HepG2 (cell line): ENCODE measurements at regions not wholly inside any gene's neighbourhood (a gene's known extent, or its start where the extent isn't known, plus 50 kb on each side); places are given as distances from the start of the nearest gene placed in this dataset.

Experiments
- CENPX ChIP-seq: sonication (generic); formaldehyde crosslinking; IDR thresholded peaks from 2 replicates; pipeline ENCODE4 v1.9.0; 2021; ENCODE audit warnings: mild to moderate bottlenecking, missing genetic modification reagents, moderate library complexity
- HMG20B ChIP-seq: conservative IDR thresholded peaks from 2 replicates; pipeline ENCODE4 v1.6.1; 2016; ENCODE audit warnings: missing genetic modification reagents, missing compliant biosample characterization
- KAT2B ChIP-seq: fragments of 150-350 bp; IDR thresholded peaks from 2 replicates; pipeline ENCODE4 v1.6.1; 2014; ENCODE audit warnings: low read depth, low read length, borderline replicate concordance
- SALL1 ChIP-seq: sonication (generic); formaldehyde crosslinking; IDR thresholded peaks from 2 replicates; pipeline ENCODE4 v1.8.0; 2022; ENCODE audit warnings: mild to moderate bottlenecking, missing genetic modification reagents
- SCMH1 ChIP-seq: sonication (generic); formaldehyde crosslinking; IDR thresholded peaks from 2 replicates; pipeline ENCODE4 v1.9.0; 2021; ENCODE audit warnings: missing genetic modification reagents, mild to moderate bottlenecking, borderline replicate concordance
- SNAPC2 ChIP-seq: sonication (generic); formaldehyde crosslinking; IDR thresholded peaks from 2 replicates; pipeline ENCODE4 v1.8.1; 2022; ENCODE audit warnings: mild to moderate bottlenecking, missing genetic modification reagents
- ZFY ChIP-seq: sonication (generic); formaldehyde crosslinking; IDR thresholded peaks from 2 replicates; pipeline ENCODE4 v1.4.0; 2020; ENCODE audit warnings: missing genetic modification reagents
- ZNF24 ChIP-seq: fragments of 450-650 bp; IDR thresholded peaks from 2 replicates; pipeline ENCODE4 v1.6.1; 2017; ENCODE audit warnings: antibody characterized with exemption, mild to moderate bottlenecking
- ZNF317 ChIP-seq: sonication (generic); formaldehyde crosslinking; IDR thresholded peaks from 2 replicates; pipeline ENCODE4 v1.5.0; 2020; ENCODE audit warnings: mild to moderate bottlenecking, missing genetic modification reagents
- ZNF343 ChIP-seq: sonication (generic); formaldehyde crosslinking; IDR thresholded peaks from 2 replicates; pipeline ENCODE4 v1.4.0; 2020; ENCODE audit warnings: mild to moderate bottlenecking, missing genetic modification reagents
- ZNF44 ChIP-seq: sonication (generic); formaldehyde crosslinking; IDR thresholded peaks from 2 replicates; pipeline ENCODE4 v1.5.1; 2020; ENCODE audit warnings: mild to moderate bottlenecking, missing genetic modification reagents
- ZNF547 ChIP-seq: sonication (generic); formaldehyde crosslinking; IDR thresholded peaks from 2 replicates; pipeline ENCODE4 v1.5.1; 2020; ENCODE audit warnings: mild to moderate bottlenecking, missing genetic modification reagents
- ZNF572 ChIP-seq: sonication (generic); formaldehyde crosslinking; IDR thresholded peaks from 2 replicates; pipeline ENCODE4 v1.5.1; 2020; ENCODE audit warnings: mild to moderate bottlenecking, missing genetic modification reagents
- ZNF7 ChIP-seq: IDR thresholded peaks from 2 replicates; pipeline ENCODE4 v1.6.1; 2016; ENCODE audit warnings: missing biosample characterization, missing genetic modification reagents
- TF ChIP-seq, protein P1 (sequence below): sonication (generic); formaldehyde crosslinking; IDR thresholded peaks from 2 replicates; pipeline ENCODE4 v1.5.1; 2020; ENCODE audit warnings: missing genetic modification reagents, mild to moderate bottlenecking, borderline replicate concordance
- TF ChIP-seq, protein P2 (sequence below): IDR thresholded peaks from 2 replicates; pipeline ENCODE4 v1.6.1; 2018; ENCODE audit warnings: missing genetic modification reagents
- TF ChIP-seq, protein P3 (sequence below): sonication (generic); formaldehyde crosslinking; IDR thresholded peaks from 2 replicates; pipeline ENCODE4 v1.4.0; 2020; ENCODE audit warnings: missing genetic modification reagents, mild to moderate bottlenecking, borderline replicate concordance
- TF ChIP-seq, protein P4 (sequence below): sonication (generic); formaldehyde crosslinking; IDR thresholded peaks from 2 replicates; pipeline ENCODE4 v1.8.1; 2023; ENCODE audit warnings: missing genetic modification reagents, mild to moderate bottlenecking, borderline replicate concordance

DNA sequence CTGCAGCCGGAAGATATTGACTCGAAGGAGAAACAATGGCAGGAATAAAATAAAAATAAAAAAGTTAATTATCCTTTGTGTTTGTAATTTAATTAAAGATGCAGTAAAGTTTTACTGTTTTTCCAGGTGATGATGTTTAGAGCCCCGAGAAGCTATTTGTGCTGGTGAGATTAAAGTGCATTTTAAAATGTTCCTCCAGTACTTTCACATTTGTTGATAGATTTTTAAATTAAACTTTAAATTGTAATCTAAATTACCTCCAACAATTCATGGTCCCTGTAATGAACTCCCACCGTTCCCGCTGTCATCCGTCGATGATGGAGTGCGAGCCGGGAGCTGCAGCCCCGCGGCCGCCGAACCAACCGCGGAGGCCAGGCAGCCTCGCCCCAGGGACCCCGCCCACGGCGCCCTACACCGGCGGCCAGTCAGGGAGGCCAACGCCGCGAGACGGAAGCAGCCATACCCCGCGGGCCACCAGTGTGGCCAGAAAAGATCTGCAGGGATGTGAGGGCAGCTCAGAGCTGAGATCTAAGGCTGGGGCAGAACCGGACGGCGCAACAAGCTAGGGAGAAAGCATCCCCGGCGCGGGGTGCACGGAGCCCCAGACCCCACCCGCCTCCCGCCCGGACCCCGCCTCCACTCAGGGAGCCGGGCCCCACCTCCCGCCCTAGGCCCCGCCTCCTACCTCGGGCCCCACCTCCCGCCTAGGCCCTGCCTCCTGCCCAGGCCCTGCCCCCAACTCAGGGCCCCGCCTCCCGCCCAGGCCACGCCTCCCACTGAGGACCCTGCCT, 104.0 kb downstream of the FAM53A start (continued):
- TF ChIP-seq, protein P1, sequence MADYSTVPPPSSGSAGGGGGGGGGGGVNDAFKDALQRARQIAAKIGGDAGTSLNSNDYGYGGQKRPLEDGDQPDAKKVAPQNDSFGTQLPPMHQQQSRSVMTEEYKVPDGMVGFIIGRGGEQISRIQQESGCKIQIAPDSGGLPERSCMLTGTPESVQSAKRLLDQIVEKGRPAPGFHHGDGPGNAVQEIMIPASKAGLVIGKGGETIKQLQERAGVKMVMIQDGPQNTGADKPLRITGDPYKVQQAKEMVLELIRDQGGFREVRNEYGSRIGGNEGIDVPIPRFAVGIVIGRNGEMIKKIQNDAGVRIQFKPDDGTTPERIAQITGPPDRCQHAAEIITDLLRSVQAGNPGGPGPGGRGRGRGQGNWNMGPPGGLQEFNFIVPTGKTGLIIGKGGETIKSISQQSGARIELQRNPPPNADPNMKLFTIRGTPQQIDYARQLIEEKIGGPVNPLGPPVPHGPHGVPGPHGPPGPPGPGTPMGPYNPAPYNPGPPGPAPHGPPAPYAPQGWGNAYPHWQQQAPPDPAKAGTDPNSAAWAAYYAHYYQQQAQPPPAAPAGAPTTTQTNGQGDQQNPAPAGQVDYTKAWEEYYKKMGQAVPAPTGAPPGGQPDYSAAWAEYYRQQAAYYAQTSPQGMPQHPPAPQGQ (CRISPR knock-in tag) = no peak
- TF ChIP-seq ZNF572 (CRISPR knock-in tag) (no peak), SALL1 (0 out of 2 replicates have a peak, but pooled peaks have one; percentile 27), ZNF7 (CRISPR knock-in tag) (no peak), SCMH1 (no peak), ZNF44 (no peak), KAT2B (no peak), ZNF24 (no peak), ZFY (CRISPR knock-in tag) (no peak), CENPX (CRISPR knock-in tag) (no peak), ZNF317 (CRISPR knock-in tag) (no peak), SNAPC2 (CRISPR knock-in tag) (no peak), ZNF547 (CRISPR knock-in tag) (no peak), ZNF343 (CRISPR knock-in tag) (no peak), HMG20B (CRISPR knock-in tag) (no peak)
- TF ChIP-seq, protein P2, sequence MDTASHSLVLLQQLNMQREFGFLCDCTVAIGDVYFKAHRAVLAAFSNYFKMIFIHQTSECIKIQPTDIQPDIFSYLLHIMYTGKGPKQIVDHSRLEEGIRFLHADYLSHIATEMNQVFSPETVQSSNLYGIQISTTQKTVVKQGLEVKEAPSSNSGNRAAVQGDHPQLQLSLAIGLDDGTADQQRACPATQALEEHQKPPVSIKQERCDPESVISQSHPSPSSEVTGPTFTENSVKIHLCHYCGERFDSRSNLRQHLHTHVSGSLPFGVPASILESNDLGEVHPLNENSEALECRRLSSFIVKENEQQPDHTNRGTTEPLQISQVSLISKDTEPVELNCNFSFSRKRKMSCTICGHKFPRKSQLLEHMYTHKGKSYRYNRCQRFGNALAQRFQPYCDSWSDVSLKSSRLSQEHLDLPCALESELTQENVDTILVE (CRISPR knock-in tag) = no peak
- TF ChIP-seq, protein P3, sequence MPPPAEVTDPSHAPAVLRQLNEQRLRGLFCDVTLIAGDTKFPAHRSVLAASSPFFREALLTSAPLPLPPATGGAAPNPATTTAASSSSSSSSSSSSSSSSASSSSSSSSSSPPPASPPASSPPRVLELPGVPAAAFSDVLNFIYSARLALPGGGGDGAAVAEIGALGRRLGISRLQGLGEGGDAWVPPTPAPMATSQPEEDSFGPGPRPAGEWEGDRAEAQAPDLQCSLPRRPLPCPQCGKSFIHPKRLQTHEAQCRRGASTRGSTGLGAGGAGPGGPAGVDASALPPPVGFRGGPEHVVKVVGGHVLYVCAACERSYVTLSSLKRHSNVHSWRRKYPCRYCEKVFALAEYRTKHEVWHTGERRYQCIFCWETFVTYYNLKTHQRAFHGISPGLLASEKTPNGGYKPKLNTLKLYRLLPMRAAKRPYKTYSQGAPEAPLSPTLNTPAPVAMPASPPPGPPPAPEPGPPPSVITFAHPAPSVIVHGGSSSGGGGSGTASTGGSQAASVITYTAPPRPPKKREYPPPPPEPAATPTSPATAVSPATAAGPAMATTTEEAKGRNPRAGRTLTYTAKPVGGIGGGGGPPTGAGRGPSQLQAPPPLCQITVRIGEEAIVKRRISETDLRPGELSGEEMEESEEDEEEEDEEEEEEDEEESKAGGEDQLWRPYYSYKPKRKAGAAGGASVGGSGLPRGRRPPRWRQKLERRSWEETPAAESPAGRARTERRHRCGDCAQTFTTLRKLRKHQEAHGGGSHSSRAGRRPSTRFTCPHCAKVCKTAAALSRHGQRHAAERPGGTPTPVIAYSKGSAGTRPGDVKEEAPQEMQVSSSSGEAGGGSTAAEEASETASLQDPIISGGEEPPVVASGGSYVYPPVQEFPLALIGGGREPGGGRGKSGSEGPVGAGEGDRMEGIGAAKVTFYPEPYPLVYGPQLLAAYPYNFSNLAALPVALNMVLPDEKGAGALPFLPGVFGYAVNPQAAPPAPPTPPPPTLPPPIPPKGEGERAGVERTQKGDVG = no peak
- TF ChIP-seq, protein P4, sequence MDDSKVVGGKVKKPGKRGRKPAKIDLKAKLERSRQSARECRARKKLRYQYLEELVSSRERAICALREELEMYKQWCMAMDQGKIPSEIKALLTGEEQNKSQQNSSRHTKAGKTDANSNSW (CRISPR knock-in tag) = no peak
